Psoas muscle (tissue), 7 donors: ENCODE measurements at regions not wholly inside any gene's neighbourhood (a gene's known extent, or its start where the extent isn't known, plus 50 kb on each side); places are given as distances from the start of the nearest gene placed in this dataset.

Source experiments
- ATAC-seq, 4 donors: fragments of 200-7000 bp; cut with Tn5 transposase; one replicate each; pipeline ENCODE4 v1.9.1; 2020; ENCODE audit warnings: moderate library complexity in 3 of 4, mild to moderate bottlenecking in 2 of 4
- DNase-seq, 2 donors: peaks; one replicate each; pipeline ENCODE4 v3.0.0-alpha.2; 2020
- H3K27ac ChIP-seq: fragments of 200-600 bp; one replicate; pipeline ENCODE4 v1.8.0; 2022
- H3K27me3 ChIP-seq, 3 donors: fragments of 200-600 bp in 1 of 3; one replicate each; pipeline versions ENCODE4 v1.6.1 to v1.8.0; 2013 to 2022; ENCODE audit warnings: low read length in 2 of 3, mild to moderate bottlenecking in 2 of 3, moderate library complexity in 1 of 3; ENCODE audit not compliant: insufficient read depth in 3 of 3
- H3K36me3 ChIP-seq, 2 donors: fragments of 200-600 bp in 1 of 2; one replicate each; pipeline versions ENCODE4 v1.6.1 to v1.8.0; 2013 to 2022; ENCODE audit warnings: low read depth in 1 of 2, mild to moderate bottlenecking in 1 of 2, moderate library complexity in 1 of 2; ENCODE audit not compliant: insufficient read depth in 1 of 2
- H3K4me1 ChIP-seq: fragments of 200-600 bp; one replicate; pipeline ENCODE4 v1.8.0; 2022
- H3K4me3 ChIP-seq: fragments of 200-600 bp; one replicate; pipeline ENCODE4 v1.8.0; 2022; ENCODE audit warnings: mild to moderate bottlenecking
- H3K9me3 ChIP-seq: fragments of 200-600 bp; one replicate; pipeline ENCODE4 v1.8.0; 2022
- WGBS, 3 donors: extraction: QIAGEN DNeasy Blood & Tissue Kit; methylation state at CpG; one replicate each; pipeline versions ENCODE4 v1.1.6 to v1.1.7; 2013; 5-methylcytosine and 5-hydroxymethylcytosine counted together
- intact Hi-C, 2 donors: fragments of 100-400 bp; cut with DNase I; formaldehyde crosslinking; loops; one replicate each; pipeline versions ENCODE4 v1.11.0 to v1.14.2; 2022
- TF ChIP-seq, protein P1 (sequence below): fragments of 200-600 bp; IDR thresholded peaks from one replicate; pipeline ENCODE4 v1.8.0; 2022; ENCODE audit warnings: antibody characterized with exemption
- donor health status: healthy with polysubstance abuse.
- donor health status: DM: no; HTN: no; CAD: no; lungs with moderate emphysema.
- donor health status: Bipolar disorder and iron deficiency.
- donor health status: healthy.
- donor health status: DM: yes; HTN: yes; CAD: no.
- donor health status: DM: no; HTN: no; CAD: no.
- donor health status: DM: yes; HTN: yes; CAD: no.

- TF ChIP-seq, protein P1, sequence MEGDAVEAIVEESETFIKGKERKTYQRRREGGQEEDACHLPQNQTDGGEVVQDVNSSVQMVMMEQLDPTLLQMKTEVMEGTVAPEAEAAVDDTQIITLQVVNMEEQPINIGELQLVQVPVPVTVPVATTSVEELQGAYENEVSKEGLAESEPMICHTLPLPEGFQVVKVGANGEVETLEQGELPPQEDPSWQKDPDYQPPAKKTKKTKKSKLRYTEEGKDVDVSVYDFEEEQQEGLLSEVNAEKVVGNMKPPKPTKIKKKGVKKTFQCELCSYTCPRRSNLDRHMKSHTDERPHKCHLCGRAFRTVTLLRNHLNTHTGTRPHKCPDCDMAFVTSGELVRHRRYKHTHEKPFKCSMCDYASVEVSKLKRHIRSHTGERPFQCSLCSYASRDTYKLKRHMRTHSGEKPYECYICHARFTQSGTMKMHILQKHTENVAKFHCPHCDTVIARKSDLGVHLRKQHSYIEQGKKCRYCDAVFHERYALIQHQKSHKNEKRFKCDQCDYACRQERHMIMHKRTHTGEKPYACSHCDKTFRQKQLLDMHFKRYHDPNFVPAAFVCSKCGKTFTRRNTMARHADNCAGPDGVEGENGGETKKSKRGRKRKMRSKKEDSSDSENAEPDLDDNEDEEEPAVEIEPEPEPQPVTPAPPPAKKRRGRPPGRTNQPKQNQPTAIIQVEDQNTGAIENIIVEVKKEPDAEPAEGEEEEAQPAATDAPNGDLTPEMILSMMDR = no peak
- no peaks in the 10 kb centered on the region for H3K27me3 ChIP-seq
- WGBS, 3 donors = 96 to 97% (median 97%) methylated on average over 6 of the region's 6 CpGs
- ATAC-seq (no peak), DNase-seq (no peak)
- H3K4me3 ChIP-seq = no peak overlapping the region
- H3K27ac ChIP-seq = no peak overlapping the region
- no peaks in the 10 kb centered on the region for H3K36me3 ChIP-seq
- H3K4me1 ChIP-seq = no peaks in the 10 kb centered on the region
- intact Hi-C loops = no loop called here
- no peaks in the 10 kb centered on the region for H3K9me3 ChIP-seq
These were observed 163.4 kb downstream of the ERCC6L2 start for GRCh38 chr9:96038914-96039313.

- TF ChIP-seq, protein P1 = no peak
- Histone ChIP-seq H3K4me1 (no peaks in the 10 kb centered on the region), H3K36me3 (no peaks in the 10 kb centered on the region), H3K4me3 (no peak overlapping the region), H3K27me3 (no peaks in the 10 kb centered on the region), H3K27ac (no peak overlapping the region), H3K9me3 (no peaks in the 10 kb centered on the region)
- intact Hi-C loops = no loop called here
- ATAC-seq (no peak), DNase-seq (no peak)
- WGBS, 3 donors = 82 to 96% (median 96%) methylated on average over 7 of the region's 7 CpGs
These were observed 162.8 kb downstream of the ERCC6L2 start for GRCh38 chr9:96038271-96038670.

- Histone ChIP-seq H3K4me1 (no peaks in the 10 kb centered on the region), H3K27me3 (no peaks in the 10 kb centered on the region), H3K9me3 (no peaks in the 10 kb centered on the region), H3K36me3 (no peaks in the 10 kb centered on the region), H3K27ac (no peak overlapping the region), H3K4me3 (no peak overlapping the region)
- no peak for DNase-seq
- ATAC-seq = no peak
- WGBS, 3 donors = 69 to 80% (median 75%) methylated on average over 4 to 5 of the region's 5 CpGs
- intact Hi-C loops = no loop called here
- TF ChIP-seq, protein P1 = no peak
These were observed 159.1 kb downstream of the ERCC6L2 start for GRCh38 chr9:96034553-96035122.

DNA sequence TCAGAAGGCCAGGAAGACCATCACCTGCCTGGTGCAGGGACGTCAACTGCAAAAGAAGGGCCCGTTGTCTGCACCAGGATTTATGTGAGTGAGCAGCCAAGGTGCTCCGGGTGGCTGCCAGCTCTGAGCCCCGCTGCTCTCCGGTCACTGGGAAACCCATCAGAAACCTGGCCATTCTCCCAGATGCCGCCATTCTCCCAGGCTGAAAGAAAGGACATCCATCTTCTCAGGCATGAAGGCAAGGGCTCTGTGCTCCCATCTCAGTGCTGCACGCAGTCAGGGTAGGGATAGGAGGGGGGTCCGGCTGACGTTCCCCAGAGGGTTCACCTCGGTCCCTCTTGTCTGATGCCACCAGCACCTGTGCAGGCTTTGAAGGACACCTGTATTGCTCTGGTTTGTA, 158.4 kb downstream of the ERCC6L2 start:
- intact Hi-C loops = no loop called here
- Histone ChIP-seq H3K27me3 (no peaks in the 10 kb centered on the region), H3K4me1 (no peaks in the 10 kb centered on the region), H3K27ac (no peak overlapping the region), H3K9me3 (no peaks in the 10 kb centered on the region), H3K4me3 (no peak overlapping the region), H3K36me3 (no peaks in the 10 kb centered on the region)
- 82 to 93% (median 83%) methylated on average over 10 of the region's 10 CpGs for WGBS, 3 donors
- ATAC-seq (no peak), DNase-seq (no peak)
- TF ChIP-seq, protein P1 = no peak

DNA sequence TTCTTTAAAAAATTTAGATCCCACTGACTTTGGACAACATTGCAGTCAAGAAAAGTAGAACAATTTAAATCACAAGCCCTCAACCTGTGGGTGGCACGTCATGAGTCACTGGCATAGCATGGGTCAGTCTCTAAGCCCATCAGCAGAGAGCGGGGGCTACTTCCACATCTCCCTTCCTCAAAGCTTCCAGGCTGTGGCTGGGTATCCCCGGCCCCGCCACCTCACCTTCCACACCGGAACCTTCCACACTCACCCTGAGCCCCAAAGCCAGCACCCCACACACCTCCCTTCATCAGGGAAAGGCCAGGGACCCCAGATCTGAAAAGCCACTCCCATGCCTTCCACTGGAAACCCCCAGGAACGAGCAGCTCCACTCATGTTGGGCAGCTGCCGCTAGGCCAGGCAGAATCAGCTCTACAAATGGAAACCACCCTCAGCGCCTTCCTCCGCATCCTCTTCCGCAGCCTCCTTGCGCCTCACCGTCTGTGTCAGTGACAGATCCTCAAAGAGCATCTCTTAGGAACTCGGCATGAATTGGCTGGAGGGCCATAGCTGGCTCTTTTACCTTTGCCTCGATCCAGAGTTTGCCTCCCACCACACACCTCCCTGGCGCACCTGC, 156.5 kb downstream of the ERCC6L2 start:
- TF ChIP-seq, protein P1 = no peak
- Histone ChIP-seq H3K27me3 (no peaks in the 10 kb centered on the region), H3K4me3 (no peak overlapping the region), H3K27ac (no peak overlapping the region), H3K4me1 (no peaks in the 10 kb centered on the region), H3K9me3 (no peaks in the 10 kb centered on the region), H3K36me3 (no peaks in the 10 kb centered on the region)
- ATAC-seq (no peak), DNase-seq (no peak)
- 88 to 95% (median 91%) methylated on average over 15 of the region's 15 CpGs for WGBS, 3 donors
- intact Hi-C loops = no loop called here
